Left hindlimb (tissue), 1 donor: ENCODE measurements at regions not wholly inside any gene's neighbourhood (a gene's known extent, or its start where the extent isn't known, plus 50 kb on each side); places are given as distances from the start of the nearest gene placed in this dataset.
"Not testable (repeated sequence)": the region's sequence is repeated elsewhere in the genome, so short reads cannot be mapped to it uniquely, and the experiment has no call there.

Experiments used
- DNase-seq: peaks from one replicate; pipeline ENCODE4 v3.0.0-alpha.2; 2018

GRCh38 chrX:89350024-89350423 lies 571.7 kb upstream of the TGIF2LX start:
- DNase-seq, result not testable (repeated sequence)

GRCh38 chrX:89369904-89370303 lies 551.8 kb upstream of the TGIF2LX start:
- not testable (repeated sequence) for DNase-seq

GRCh38 chrX:89393004-89393403 lies 528.7 kb upstream of the TGIF2LX start:
- peak; percentile 5 for DNase-seq

GRCh38 chrX:89402818-89403217 lies 518.9 kb upstream of the TGIF2LX start:
- DNase-seq, result not testable (repeated sequence)

- not testable (repeated sequence) for DNase-seq
These were observed 516.6 kb upstream of the TGIF2LX start for GRCh38 chrX:89405148-89405547.

GRCh38 chrX:89416930-89417329 lies 504.8 kb upstream of the TGIF2LX start:
- DNase-seq, result not testable (repeated sequence)

- not testable (repeated sequence) for DNase-seq
These were observed 489.0 kb upstream of the TGIF2LX start for GRCh38 chrX:89432652-89433231.
